Upper lobe of left lung (tissue), 6 donors: ENCODE measurements at regions not wholly inside any gene's neighbourhood (a gene's known extent, or its start where the extent isn't known, plus 50 kb on each side); places are given as distances from the start of the nearest gene placed in this dataset.

Experiments used
- ATAC-seq, 2 donors: fragments of 200-7000 bp; cut with Tn5 transposase; one replicate each; pipeline ENCODE4 v1.9.1; 2022; ENCODE audit warnings: mild to moderate bottlenecking in 2 of 2, moderate library complexity in 2 of 2; ENCODE audit not compliant: low FRiP score in 2 of 2
- DNase-seq, 2 donors: peaks; one replicate each; pipeline ENCODE4 v3.0.0-alpha.2; 2019 to 2020
- H3K27ac ChIP-seq, 4 donors: fragments of 200-600 bp; sonication (generic); one replicate each; pipeline ENCODE4 v1.5.1; 2016 to 2019
- H3K27me3 ChIP-seq, 4 donors: fragments of 200-600 bp; sonication (generic); one replicate each; pipeline ENCODE4 v1.5.1; 2017 to 2019
- H3K36me3 ChIP-seq, 4 donors: fragments of 200-600 bp; sonication (generic); one replicate each; pipeline ENCODE4 v1.5.1; 2016 to 2019
- H3K4me1 ChIP-seq, 4 donors: fragments of 200-600 bp; sonication (generic); one replicate each; pipeline ENCODE4 v1.5.1; 2018 to 2019
- H3K4me3 ChIP-seq, 4 donors: fragments of 200-600 bp; sonication (generic); one replicate each; pipeline ENCODE4 v1.5.1; 2017 to 2019; ENCODE audit warnings: mild to moderate bottlenecking in 2 of 4, moderate library complexity in 1 of 4
- H3K9me3 ChIP-seq, 4 donors: fragments of 200-600 bp; sonication (generic); one replicate each; pipeline ENCODE4 v1.5.1; 2018 to 2019
- CTCF ChIP-seq, 6 experiments: fragments of 450-650 bp in 4 of 6; fragments of 200-600 bp in 2 of 6; sonication (generic) in 2 of 6; IDR thresholded peaks; one replicate each; pipeline ENCODE4 v1.5.1; 2016 to 2019; ENCODE audit warnings: antibody characterized with exemption in 6 of 6
- EP300 ChIP-seq, 4 donors: sonication (generic); formaldehyde crosslinking; IDR thresholded peaks; one replicate each; pipeline ENCODE4 v1.5.1; 2017; ENCODE audit warnings: antibody characterized with exemption in 4 of 4, control low read depth in 2 of 4
- POLR2A ChIP-seq, 4 donors: fragments of 450-650 bp; IDR thresholded peaks; one replicate each; pipeline ENCODE4 v1.5.1; 2016 to 2017; ENCODE audit warnings: antibody characterized with exemption in 4 of 4, mild to moderate bottlenecking in 2 of 4
- POLR2AphosphoS5 ChIP-seq, 2 donors: sonication (generic); formaldehyde crosslinking; IDR thresholded peaks; one replicate each; pipeline ENCODE4 v1.5.1; 2017; ENCODE audit warnings: antibody characterized with exemption in 2 of 2
- WGBS, 2 donors: methylation state at CpG; one replicate each; pipeline ENCODE4 v1.1.5; 2017 to 2018; 5-methylcytosine and 5-hydroxymethylcytosine counted together
- donor health status: DM: no; HTN: no; CAD: no; lungs with moderate emphysema.
- donor health status: DM: no; HTN: yes; CAD: no; lungs with severe emphysema.

GRCh38 chr1:209354111-209354839, 229.2 kb upstream of the CAMK1G start:
- no peak overlapping the region for H3K4me3 ChIP-seq
- ATAC-seq: peak; percentile 78 to 92
- 35 to 65% methylated on average over 16 to 20 of the region's 20 CpGs for WGBS, 2 donors
- H3K4me1 ChIP-seq: no peaks in the 10 kb centered on the region
- H3K27me3 ChIP-seq: no peaks in the 10 kb centered on the region
- DNase-seq: peak; percentile 66 to 74
- no peaks in the 10 kb centered on the region for H3K9me3 ChIP-seq
- TF ChIP-seq CTCF (IDR thresholded peaks at IDR 0.05): peak in 5 of 6 experiments; percentile 57 to 76 (median 68)
- TF ChIP-seq POLR2A (IDR thresholded peaks at IDR 0.05): no peak
- H3K27ac ChIP-seq: no peak overlapping the region
- no peaks in the 10 kb centered on the region for H3K36me3 ChIP-seq

GRCh38 chr1:209354840-209355165, 228.7 kb upstream of the CAMK1G start:
- H3K4me3 ChIP-seq: no peak overlapping the region
- DNase-seq (no peak), ATAC-seq (no peak)
- no peaks in the 10 kb centered on the region for H3K9me3 ChIP-seq
- no peak for TF ChIP-seq POLR2AphosphoS5 (IDR thresholded peaks at IDR 0.05)
- no peak for TF ChIP-seq CTCF (IDR thresholded peaks at IDR 0.05)
- no peak for TF ChIP-seq POLR2A (IDR thresholded peaks at IDR 0.05)
- TF ChIP-seq EP300 (IDR thresholded peaks at IDR 0.05): no peak
- H3K27ac ChIP-seq: no peak overlapping the region
- no peaks in the 10 kb centered on the region for H3K27me3 ChIP-seq
- no peaks in the 10 kb centered on the region for H3K36me3 ChIP-seq
- H3K4me1 ChIP-seq: no peaks in the 10 kb centered on the region
- 89 to 91% methylated on average over 4 of the region's 4 CpGs for WGBS, 2 donors

GRCh38 chr1:209355415-209355814, 228.1 kb upstream of the CAMK1G start:
- 84 to 90% methylated on average over 4 of the region's 4 CpGs for WGBS, 2 donors
- Histone ChIP-seq H3K27ac (no peak overlapping the region), H3K27me3 (no peaks in the 10 kb centered on the region), H3K9me3 (no peaks in the 10 kb centered on the region), H3K4me1 (no peaks in the 10 kb centered on the region), H3K36me3 (no peaks in the 10 kb centered on the region), H3K4me3 (no peak overlapping the region)
- no peak for DNase-seq
- no peak for ATAC-seq
- TF ChIP-seq POLR2A (IDR thresholded peaks at IDR 0.05) (no peak), EP300 (IDR thresholded peaks at IDR 0.05) (no peak), CTCF (IDR thresholded peaks at IDR 0.05) (no peak), POLR2AphosphoS5 (IDR thresholded peaks at IDR 0.05) (no peak)

GRCh38 chr1:209356976-209357377, 226.5 kb upstream of the CAMK1G start:
- WGBS, 2 donors: 72 to 73% methylated on average over 6 of the region's 6 CpGs
- no peak for ATAC-seq
- no peak for DNase-seq

More at GRCh38 chr1:209356976-209357377, 226.5 kb upstream of the CAMK1G start:
- Histone ChIP-seq H3K4me3 (no peak overlapping the region), H3K27me3 (no peaks in the 10 kb centered on the region), H3K9me3 (no peaks in the 10 kb centered on the region), H3K36me3 (no peaks in the 10 kb centered on the region), H3K27ac (no peak overlapping the region), H3K4me1 (no peaks in the 10 kb centered on the region)
- TF ChIP-seq CTCF (IDR thresholded peaks at IDR 0.05) (no peak), POLR2AphosphoS5 (IDR thresholded peaks at IDR 0.05) (no peak), EP300 (IDR thresholded peaks at IDR 0.05) (no peak), POLR2A (IDR thresholded peaks at IDR 0.05) (no peak)
